B cell (primary cell): ENCODE measurements at regions not wholly inside any gene's neighbourhood (a gene's known extent, or its start where the extent isn't known, plus 50 kb on each side); places are given as distances from the start of the nearest gene placed in this dataset.
"Not testable (repeated sequence)": the region's sequence is repeated elsewhere in the genome, so short reads cannot be mapped to it uniquely, and the experiment has no call there.

ENCODE experiments used
- ATAC-seq: fragments of 200-7000 bp; cut with Tn5 transposase; one replicate; pipeline ENCODE4 v1.10.0; 2021; ENCODE audit warnings: low read depth, mild to moderate bottlenecking, moderate number of reproducible peaks, moderate library complexity
- CTCF ChIA-PET: fragments of 350-600 bp; sonication (Branson Sonifier 250); formaldehyde crosslinking; loops from one replicate; lab custom pipeline; 2021; ENCODE audit warnings: antibody characterized with exemption, inconsistent platforms; lab: Charles Lee
- POLR2A ChIA-PET: fragments of 350-600 bp; sonication (Branson Sonifier 250); formaldehyde crosslinking; loops from one replicate; lab custom pipeline; 2021; ENCODE audit warnings: antibody characterized with exemption; lab: Charles Lee
- DNase-seq: peaks from one replicate; pipeline ENCODE4 v3.0.0; 2013
- H2AFZ ChIP-seq: 2 replicates; pipeline ENCODE4 v1.6.1; 2012; ENCODE audit warnings: mild to moderate bottlenecking, low read depth, low read length; ENCODE audit not compliant: insufficient read depth, poor library complexity, severe bottlenecking
- H3K27ac ChIP-seq, 2 donors: 1 replicate in 1 of 2; 2 replicates in 1 of 2; pipeline ENCODE4 v1.5.1; 2012 to 2013; ENCODE audit warnings: low read length in 2 of 2, mild to moderate bottlenecking in 2 of 2, moderate library complexity in 1 of 2
- H3K27me3 ChIP-seq, 4 experiments: fragments of 200-600 bp in 1 of 4; sonication (generic) in 1 of 4; replicated peaks in 1 of 4; 1 replicate in 2 of 4; 2 replicates in 2 of 4; pipeline versions ENCODE4 v1.6.1 to v1.7.0; 2013 to 2016; ENCODE audit warnings: low read length in 3 of 4, mild to moderate bottlenecking in 2 of 4, mixed read lengths in 1 of 4, moderate library complexity in 1 of 4; ENCODE audit not compliant: insufficient read depth in 4 of 4, control insufficient read depth in 3 of 4; ENCODE audit errors: control extremely low read depth in 1 of 4
- H3K36me3 ChIP-seq, 2 experiments: replicated peaks in 1 of 2; 1 replicate in 1 of 2; 2 replicates in 1 of 2; pipeline versions ENCODE4 v1.6.1 to v1.7.1; 2013; ENCODE audit warnings: low read length in 1 of 2; ENCODE audit not compliant: insufficient read depth in 2 of 2, control insufficient read depth in 1 of 2; ENCODE audit errors: control extremely low read depth in 1 of 2, extremely low read depth in 1 of 2
- H3K4me1 ChIP-seq, 2 donors: fragments of 200-600 bp in 1 of 2; sonication (generic) in 1 of 2; 1 replicate in 1 of 2; 2 replicates in 1 of 2; pipeline versions ENCODE4 v1.5.1 to v1.6.1; 2013 to 2017; ENCODE audit warnings: low read length in 2 of 2; ENCODE audit not compliant: control insufficient read depth in 2 of 2, insufficient read depth in 2 of 2
- H3K4me2 ChIP-seq: replicated peaks from 2 replicates; pipeline ENCODE3; 2012; ENCODE audit warnings: mild to moderate bottlenecking, low read depth, low read length; ENCODE audit not compliant: poor library complexity, severe bottlenecking
- H3K4me3 ChIP-seq, 5 experiments: fragments of 200-600 bp in 1 of 5; sonication (generic) in 1 of 5; 1 replicate in 3 of 5; 2 replicates in 2 of 5; pipeline versions ENCODE4 v1.5.1 to v1.7.0; 2011 to 2016; ENCODE audit warnings: low read length in 4 of 5, mild to moderate bottlenecking in 4 of 5, low read depth in 2 of 5, control low read depth in 1 of 5, moderate library complexity in 1 of 5; ENCODE audit not compliant: insufficient read depth in 1 of 5; ENCODE audit errors: control extremely low read depth in 1 of 5, extremely low read depth in 1 of 5
- H3K79me2 ChIP-seq: fragments of 200-600 bp; sonication (generic); one replicate; pipeline ENCODE4 v1.6.0; 2016; ENCODE audit warnings: low read length; ENCODE audit not compliant: control insufficient read depth, insufficient read depth
- H3K9ac ChIP-seq: fragments of 200-600 bp; sonication (generic); 2 replicates; pipeline ENCODE4 v1.6.1; 2017; ENCODE audit warnings: mild to moderate bottlenecking, low read length, moderate library complexity
- H3K9me3 ChIP-seq, 3 donors: one replicate each; pipeline versions ENCODE4 v1.6.1 to v1.7.1; 2013; ENCODE audit warnings: low read length in 2 of 3; ENCODE audit not compliant: control insufficient read depth in 2 of 3, insufficient read depth in 1 of 3; ENCODE audit errors: control extremely low read depth in 1 of 3
- H4K20me1 ChIP-seq: 2 replicates; pipeline ENCODE4 v1.6.0; 2012; ENCODE audit warnings: mild to moderate bottlenecking, low read length; ENCODE audit not compliant: insufficient read depth, control insufficient read depth, poor library complexity, severe bottlenecking
- H3K27ac Mint-ChIP-seq: one replicate; pipeline ENCODE4 v1.8.0; 2021; ENCODE audit warnings: mixed read lengths
- H3K27me3 Mint-ChIP-seq: one replicate; pipeline ENCODE4 v1.8.0; 2021; ENCODE audit warnings: mixed read lengths
- H3K4me1 Mint-ChIP-seq: one replicate; pipeline ENCODE4 v1.8.0; 2021; ENCODE audit warnings: mixed read lengths
- H3K4me3 Mint-ChIP-seq: one replicate; pipeline ENCODE4 v1.8.0; 2021; ENCODE audit warnings: mixed read lengths
- H3K9me3 Mint-ChIP-seq: one replicate; pipeline ENCODE4 v1.8.0; 2022; ENCODE audit warnings: mixed read lengths; ENCODE audit not compliant: insufficient read depth
- CTCF ChIP-seq: fragments of 200-600 bp; IDR thresholded peaks from one replicate; pipeline ENCODE4 v1.8.0; 2022; ENCODE audit warnings: antibody characterized with exemption, mild to moderate bottlenecking
- EZH2 ChIP-seq: IDR thresholded peaks from 2 replicates; pipeline ENCODE4 v1.6.1; 2012; ENCODE audit warnings: borderline replicate concordance, low read depth, mild to moderate bottlenecking, moderate library complexity, low read length; ENCODE audit not compliant: insufficient read depth, poor library complexity, severe bottlenecking
- WGBS: methylation state at CpG from one replicate; pipeline ENCODE4 v1.1.5; 2013; ENCODE audit warnings: missing lambda C conversion rate; ENCODE audit not compliant: insufficient coverage; 5-methylcytosine and 5-hydroxymethylcytosine counted together
- intact Hi-C: fragments of 100-400 bp; cut with micrococcal nuclease; formaldehyde crosslinking; loops from one replicate; pipeline ENCODE4 v1.10.0; 2022

GRCh38 chr7:110317541-110318265 lies 773.2 kb upstream of the LRRN3 start:
- H2AFZ ChIP-seq: no peak overlapping the region

GRCh38 chr7:110320285-110320684 lies 770.6 kb upstream of the LRRN3 start:
- H3K27ac ChIP-seq, H3K9ac ChIP-seq, POLR2A ChIA-PET, H2AFZ ChIP-seq, H3K9me3 Mint-ChIP-seq, H3K4me3 ChIP-seq, H3K27me3 ChIP-seq, H3K4me1 ChIP-seq, H3K4me1 Mint-ChIP-seq, DNase-seq, H3K4me3 Mint-ChIP-seq, H3K36me3 ChIP-seq, intact Hi-C loops, H4K20me1 ChIP-seq, H3K4me2 ChIP-seq, H3K27me3 Mint-ChIP-seq, ATAC-seq, H3K79me2 ChIP-seq, CTCF ChIA-PET, H3K27ac Mint-ChIP-seq, H3K9me3 ChIP-seq: not testable (repeated sequence)
- 95% methylated on average over 5 of the region's 5 CpGs for WGBS

More at GRCh38 chr7:110317541-110318265, 773.2 kb upstream of the LRRN3 start:
- Histone ChIP-seq H3K4me1 (no peaks in the 10 kb centered on the region), H3K36me3 (no peaks in the 10 kb centered on the region), H3K27me3 (no peaks in the 10 kb centered on the region), H3K4me2 (no peak overlapping the region), H3K9ac (no peak overlapping the region), H3K79me2 (no peaks in the 10 kb centered on the region), H3K27ac (no peak overlapping the region), H3K4me3 (no peak overlapping the region), H4K20me1 (no peaks in the 10 kb centered on the region), H3K9me3 (no peaks in the 10 kb centered on the region)
- WGBS: 56% methylated on average over 1 of the region's 2 CpGs
- POLR2A ChIA-PET: no interaction called here
- TF ChIP-seq CTCF (no peak), EZH2 (no peak)
- ATAC-seq (no peak), DNase-seq (no peak)
- Mint-ChIP-seq H3K4me1 (no peaks in the 10 kb centered on the region), H3K27ac (no peak overlapping the region), H3K9me3 (no peaks in the 10 kb centered on the region), H3K27me3 (no peaks in the 10 kb centered on the region), H3K4me3 (no peak overlapping the region)
- intact Hi-C loops: no loop called here
- CTCF ChIA-PET: no interaction called here
